HG02938 (cell line): ENCODE measurements at regions not wholly inside any gene's neighbourhood (a gene's known extent, or its start where the extent isn't known, plus 50 kb on each side); places are given as distances from the start of the nearest gene placed in this dataset.

Source experiments
- ATAC-seq: cut with Tn5 transposase; IDR thresholded peaks from one replicate; pipeline ENCODE4 v1.9.1; 2021; ENCODE audit warnings: mild to moderate bottlenecking, moderate library complexity; ENCODE audit not compliant: unreplicated experiment

GRCh38 chr5:143761663-143762062 is 50.3 kb upstream of the HMHB1 start:
- no peak for ATAC-seq

GRCh38 chr5:143760755-143761154 is 51.2 kb upstream of the HMHB1 start:
- no peak for ATAC-seq

GRCh38 chr5:143760131-143760505 is 51.8 kb upstream of the HMHB1 start:
- ATAC-seq = peak; percentile 55

GRCh38 chr5:143759396-143760130 is 52.4 kb upstream of the HMHB1 start:
- ATAC-seq = no peak

DNA sequence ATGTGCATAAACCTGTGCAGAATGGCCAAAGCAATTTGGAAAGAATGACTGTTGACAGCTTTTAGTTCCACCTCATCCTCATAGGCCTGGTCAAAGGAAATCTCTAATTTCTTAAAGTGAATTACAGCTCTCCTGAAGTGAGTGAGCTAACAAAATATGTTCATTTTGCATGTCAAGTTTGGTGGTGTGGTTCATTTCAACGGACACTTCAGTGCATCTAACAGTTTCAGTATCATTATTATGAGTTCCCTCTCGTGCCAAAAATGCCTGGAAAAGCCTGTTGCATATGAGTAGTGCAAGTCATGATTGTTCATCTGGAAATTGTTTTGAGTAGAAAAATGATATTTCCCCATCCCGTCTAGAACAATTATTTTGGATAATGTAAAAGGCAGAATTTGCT is 53.2 kb upstream of the HMHB1 start:
- peak; percentile 70 for ATAC-seq

- ATAC-seq = no peak
Measured at GRCh38 chr5:143758015-143758414, 53.9 kb upstream of the HMHB1 start.

- no peak for ATAC-seq
Measured at GRCh38 chr5:143757116-143757515, 54.8 kb upstream of the HMHB1 start.

DNA sequence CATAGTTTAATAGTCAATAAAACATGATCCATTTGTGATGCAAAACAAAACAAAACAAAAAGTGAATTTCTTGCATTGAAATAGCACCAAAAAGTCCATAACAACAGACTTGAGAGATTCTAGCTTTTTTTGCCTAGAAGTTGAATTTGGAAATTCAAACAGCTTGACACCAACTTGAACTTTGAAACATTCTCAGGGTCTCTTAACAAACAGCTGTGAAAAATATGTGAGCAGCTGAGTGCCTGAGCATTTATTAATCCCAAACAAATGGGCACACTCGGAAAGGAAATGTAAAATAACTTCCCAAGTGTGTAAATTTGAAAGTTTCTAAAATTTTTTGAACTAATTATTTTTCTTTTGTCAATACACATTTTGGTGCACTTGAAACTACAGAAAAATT is 56.0 kb upstream of the HMHB1 start:
- ATAC-seq = no peak

- ATAC-seq = no peak
Measured at GRCh38 chr5:143752165-143752850, 59.7 kb upstream of the HMHB1 start.

DNA sequence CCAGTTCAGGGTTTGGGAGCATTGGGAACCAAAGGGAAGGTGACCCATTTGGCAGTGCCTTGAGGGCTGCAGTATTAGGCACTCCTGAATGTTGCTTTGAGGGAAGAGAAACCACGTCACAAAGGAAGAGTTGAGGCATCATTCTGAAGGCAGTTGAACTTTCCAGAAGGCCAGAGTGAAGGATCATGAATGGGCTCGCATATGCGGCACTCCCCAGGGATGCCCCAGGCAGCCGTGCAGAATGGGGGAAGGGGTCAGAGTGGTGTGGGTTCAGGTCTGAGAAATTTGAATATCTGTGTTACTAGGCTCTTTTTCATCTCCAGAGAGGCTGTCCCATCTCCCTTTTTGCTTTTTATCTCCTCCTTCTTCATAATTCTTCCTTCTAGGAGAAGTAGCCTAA is 60.6 kb upstream of the HMHB1 start:
- ATAC-seq = no peak

GRCh38 chr5:143749581-143750205 is 62.3 kb upstream of the HMHB1 start:
- no peak for ATAC-seq

DNA sequence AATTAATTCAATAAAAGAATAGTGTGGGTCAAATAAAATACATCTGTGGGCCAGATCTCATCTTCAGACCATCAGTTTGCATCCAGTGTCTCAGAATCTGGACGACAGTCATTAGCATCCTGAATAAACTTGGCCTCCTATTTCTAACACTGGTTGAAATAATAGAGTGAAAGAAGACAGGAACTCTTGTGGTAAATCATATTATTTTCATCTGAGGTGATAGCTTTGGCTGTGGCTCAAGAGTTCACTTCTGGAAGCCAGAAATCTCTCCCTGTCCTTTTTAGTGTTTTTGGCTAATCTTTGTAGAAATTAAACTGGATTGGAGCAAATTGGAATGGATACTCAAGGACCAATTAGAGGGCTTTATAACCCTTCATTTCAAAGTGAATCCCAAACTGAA is 63.4 kb upstream of the HMHB1 start:
- no peak for ATAC-seq

DNA sequence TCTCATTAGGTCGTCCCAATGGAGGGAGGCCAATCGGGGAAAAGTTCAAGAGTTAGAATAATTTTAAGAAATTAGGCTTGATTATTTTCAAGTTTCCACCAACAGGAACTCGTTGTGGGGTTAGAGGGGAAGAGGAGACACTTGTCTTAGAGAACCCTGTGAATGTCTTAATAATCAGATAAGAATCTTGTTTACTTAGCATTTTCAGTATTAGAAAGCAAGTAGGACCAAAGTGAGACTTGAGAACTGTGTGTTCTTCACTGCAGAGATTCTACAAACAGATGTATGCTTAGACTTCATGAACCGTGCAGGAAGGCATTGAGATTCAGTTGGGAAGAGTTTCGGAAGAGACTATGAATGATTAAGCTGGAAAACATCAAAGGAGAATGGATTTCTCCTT is 69.0 kb upstream of the HMHB1 start:
- ATAC-seq = no peak

DNA sequence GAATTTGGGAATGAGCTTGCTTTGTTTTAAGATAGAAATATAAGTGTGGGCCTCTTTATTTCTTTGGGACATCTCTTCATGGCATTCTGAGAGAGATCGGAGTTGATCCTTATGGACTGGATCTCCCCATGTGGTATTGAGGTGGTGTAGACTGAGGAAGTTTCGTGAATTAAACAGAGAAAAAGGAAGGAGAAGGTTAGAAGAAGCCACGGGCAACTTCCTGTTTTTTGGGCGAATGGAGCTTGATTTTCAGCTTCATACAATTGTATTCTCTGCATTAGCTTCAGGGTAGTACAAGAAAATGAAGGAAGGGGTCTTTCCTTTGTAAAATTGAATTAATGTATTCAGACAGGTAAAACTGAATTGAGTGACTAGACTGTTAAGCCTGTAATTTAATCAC is 70.5 kb upstream of the HMHB1 start:
- ATAC-seq = no peak

DNA sequence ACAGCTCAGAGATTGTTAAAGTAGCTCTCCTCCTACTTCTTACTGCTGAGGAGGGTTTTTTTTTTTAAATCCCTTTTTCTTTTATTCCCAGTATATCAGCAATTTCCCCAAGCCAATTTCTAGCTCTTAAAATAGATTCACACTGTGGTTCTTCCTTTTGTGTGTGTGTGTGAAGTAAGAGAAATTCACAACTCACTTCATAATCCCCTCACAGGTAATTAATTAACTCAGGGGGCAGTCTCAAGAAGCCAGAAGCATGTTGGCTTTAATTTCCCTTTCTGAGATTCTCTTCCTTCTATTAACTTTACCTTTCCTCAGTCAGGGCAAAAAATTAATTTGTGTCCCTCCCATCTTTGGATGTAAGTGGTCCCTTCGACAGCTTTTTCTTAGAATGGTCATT is 71.0 kb upstream of the HMHB1 start:
- no peak for ATAC-seq

- ATAC-seq = no peak
Measured at GRCh38 chr5:143739746-143740145, 72.2 kb upstream of the HMHB1 start.

DNA sequence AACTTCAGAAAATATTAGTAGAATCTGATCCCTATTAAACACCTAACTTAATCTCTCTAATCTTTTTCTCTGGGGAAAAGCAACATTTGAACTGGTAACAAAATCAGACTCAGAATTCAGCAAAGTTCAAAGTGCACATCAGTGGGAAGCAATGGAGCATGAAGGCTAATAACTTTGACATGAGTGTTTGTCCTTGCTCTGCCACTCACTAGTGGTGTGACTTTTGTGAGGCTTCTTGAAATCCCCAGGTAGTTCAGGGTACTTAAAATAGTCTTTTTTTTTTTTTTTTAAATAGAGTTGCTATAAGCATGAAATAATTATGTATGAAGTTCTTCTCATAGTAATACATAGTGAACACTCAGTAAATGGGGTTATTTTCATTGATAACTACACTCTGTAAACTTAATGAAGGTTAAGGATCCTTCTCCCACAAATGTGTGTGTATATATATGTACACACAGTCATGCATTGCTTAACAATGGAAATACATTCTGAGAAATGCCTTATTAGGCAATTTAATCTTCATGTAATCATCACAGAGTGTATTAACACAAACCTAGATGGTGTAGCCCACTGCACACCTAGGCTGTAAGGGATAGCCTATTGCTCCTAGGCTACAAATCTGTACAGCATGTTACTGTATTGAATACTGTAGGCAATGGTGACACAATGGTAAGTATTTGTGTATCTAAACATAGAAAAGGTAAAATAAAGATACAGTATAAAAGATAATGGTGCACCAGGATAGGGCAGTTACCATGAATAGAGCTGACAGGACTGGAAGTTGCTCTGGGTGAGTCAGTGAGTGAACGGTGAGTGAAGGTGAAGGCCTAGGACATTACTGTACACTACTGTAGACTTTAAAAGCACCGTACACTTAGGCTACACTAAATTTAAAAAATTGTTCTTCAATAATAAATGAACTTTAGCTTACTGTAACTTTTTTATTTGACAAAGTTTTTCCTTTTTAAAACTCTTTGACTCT is 73.3 kb upstream of the HMHB1 start:
- ATAC-seq = no peak

DNA sequence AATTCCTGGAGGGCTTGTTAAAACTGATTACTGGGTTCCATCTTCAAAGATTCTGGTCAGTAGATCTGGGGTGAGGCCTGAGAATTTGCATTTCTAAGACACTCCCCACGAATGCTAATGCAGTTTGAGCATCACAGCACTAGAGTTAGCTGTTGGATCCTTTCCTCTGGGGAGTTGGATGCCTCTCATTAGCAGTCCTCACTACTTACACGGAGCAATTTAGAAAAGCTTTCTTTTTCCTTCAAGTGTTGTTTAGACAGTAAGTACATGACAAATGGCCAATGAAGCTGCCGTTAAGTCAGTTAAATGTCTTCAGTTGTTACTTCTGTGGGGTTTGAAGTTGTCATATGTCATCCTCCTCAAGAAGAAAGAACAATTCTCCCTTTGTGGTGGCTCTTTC is 74.9 kb upstream of the HMHB1 start:
- ATAC-seq = no peak

DNA sequence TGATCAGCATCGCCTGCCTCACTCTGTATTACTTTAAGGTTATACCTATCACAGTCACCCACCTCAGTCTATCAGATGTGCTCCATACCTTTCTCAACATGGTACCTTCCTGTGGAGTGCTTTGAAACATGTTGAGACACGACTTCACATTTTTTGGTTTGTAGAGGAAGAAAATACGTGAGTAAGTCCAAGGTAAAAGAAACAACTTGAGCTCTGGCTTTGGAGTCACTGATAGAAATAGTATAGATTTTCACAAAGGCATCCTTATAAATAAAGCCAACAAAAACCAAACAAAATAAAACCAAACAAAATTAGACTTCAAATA is 77.5 kb upstream of the HMHB1 start:
- ATAC-seq = no peak

DNA sequence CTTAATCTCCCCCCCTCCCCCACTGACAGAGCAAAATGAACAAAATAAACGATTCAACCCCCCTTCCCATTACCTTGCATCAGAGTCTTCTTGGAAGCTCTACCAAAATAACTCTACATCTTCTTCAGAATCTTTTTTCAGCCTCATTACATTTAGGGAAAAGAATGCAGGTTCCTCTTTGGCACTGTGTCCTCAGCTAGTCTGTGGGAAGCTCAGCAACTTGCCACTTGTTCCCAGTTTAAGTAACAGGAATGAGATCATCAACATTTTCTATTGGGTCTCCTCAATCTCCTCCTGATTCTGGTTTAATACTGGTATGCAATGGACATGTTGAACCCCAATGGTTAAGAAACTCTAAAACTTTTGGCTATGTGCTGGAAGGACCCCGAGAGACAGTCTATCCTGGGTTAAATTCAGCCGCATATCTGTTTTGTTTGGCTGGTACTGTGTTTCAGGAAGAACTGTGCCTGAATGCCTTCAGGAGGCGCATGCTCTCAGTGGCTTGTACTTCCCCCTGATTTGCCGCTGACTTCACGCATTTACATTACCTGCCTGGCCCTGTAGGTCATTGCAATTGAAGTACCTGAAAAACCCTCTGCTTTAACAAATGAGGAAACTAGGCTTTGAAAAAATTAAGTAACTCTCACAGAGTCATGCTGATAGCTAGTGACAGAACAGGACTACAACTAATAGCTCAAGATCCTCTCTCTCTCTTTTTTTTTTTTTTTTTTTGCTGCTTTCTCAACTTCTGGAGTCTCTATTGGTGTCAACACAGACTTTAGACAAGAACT is 78.1 kb upstream of the HMHB1 start:
- ATAC-seq = no peak
